22Rv1 (cell line): ENCODE measurements at regions not wholly inside any gene's neighbourhood (a gene's known extent, or its start where the extent isn't known, plus 50 kb on each side); places are given as distances from the start of the nearest gene placed in this dataset.

Experiments
- H3K27ac ChIP-seq: fragments of 450-650 bp; 2 replicates; pipeline ENCODE4 v1.5.1; 2017
- ZFX ChIP-seq: fragments of 450-650 bp; IDR thresholded peaks from 2 replicates; pipeline ENCODE4 v1.6.1; 2017; ENCODE audit warnings: antibody characterized with exemption, borderline replicate concordance
- TF ChIP-seq, protein P1 (sequence below): fragments of 450-650 bp; IDR thresholded peaks from 2 replicates; pipeline ENCODE4 v1.5.1; 2017; ENCODE audit warnings: mild to moderate bottlenecking

DNA sequence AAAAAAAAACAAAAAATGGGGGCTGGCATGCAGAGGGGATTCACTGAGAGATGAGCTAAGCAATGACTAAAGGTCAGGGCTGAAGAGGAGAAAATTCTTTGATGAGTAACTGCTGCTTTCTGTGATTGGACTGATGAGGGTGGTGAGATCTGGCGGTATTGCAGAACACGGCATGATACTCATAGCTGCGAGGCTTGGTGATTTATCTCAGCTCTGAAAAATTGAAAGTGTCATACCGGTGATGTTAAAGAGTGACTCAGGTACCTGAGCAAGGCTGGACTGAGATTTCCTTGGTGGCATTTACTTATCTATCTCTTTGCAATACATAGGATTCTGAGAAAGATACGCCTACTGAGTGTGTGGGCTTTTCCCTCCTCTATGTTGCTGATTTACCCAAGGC is 204.1 kb upstream of the DDX53 start:
- TF ChIP-seq, protein P1, sequence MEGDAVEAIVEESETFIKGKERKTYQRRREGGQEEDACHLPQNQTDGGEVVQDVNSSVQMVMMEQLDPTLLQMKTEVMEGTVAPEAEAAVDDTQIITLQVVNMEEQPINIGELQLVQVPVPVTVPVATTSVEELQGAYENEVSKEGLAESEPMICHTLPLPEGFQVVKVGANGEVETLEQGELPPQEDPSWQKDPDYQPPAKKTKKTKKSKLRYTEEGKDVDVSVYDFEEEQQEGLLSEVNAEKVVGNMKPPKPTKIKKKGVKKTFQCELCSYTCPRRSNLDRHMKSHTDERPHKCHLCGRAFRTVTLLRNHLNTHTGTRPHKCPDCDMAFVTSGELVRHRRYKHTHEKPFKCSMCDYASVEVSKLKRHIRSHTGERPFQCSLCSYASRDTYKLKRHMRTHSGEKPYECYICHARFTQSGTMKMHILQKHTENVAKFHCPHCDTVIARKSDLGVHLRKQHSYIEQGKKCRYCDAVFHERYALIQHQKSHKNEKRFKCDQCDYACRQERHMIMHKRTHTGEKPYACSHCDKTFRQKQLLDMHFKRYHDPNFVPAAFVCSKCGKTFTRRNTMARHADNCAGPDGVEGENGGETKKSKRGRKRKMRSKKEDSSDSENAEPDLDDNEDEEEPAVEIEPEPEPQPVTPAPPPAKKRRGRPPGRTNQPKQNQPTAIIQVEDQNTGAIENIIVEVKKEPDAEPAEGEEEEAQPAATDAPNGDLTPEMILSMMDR = no peak
- no peak for TF ChIP-seq ZFX
- no peak overlapping the region for H3K27ac ChIP-seq

DNA sequence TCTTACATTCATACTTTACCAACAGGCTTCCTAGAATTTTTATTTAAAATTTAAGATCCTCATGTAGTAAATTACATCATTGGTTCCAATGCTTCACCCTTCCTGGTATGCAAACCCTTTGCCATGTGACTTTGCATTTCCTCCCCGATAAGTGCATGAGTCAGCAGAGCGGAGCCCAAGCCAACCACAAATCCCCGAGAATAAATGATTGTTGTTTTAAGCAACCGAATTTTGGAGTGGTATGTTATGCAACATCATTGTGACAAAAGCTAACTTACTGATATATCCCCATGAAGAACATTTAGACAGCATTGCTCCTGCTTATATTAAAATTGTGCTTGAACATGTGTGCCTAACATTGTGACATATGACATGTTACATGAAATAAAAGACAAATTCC is 199.4 kb upstream of the DDX53 start:
- TF ChIP-seq ZFX = no peak
- TF ChIP-seq, protein P1 = no peak
- no peak overlapping the region for H3K27ac ChIP-seq

DNA sequence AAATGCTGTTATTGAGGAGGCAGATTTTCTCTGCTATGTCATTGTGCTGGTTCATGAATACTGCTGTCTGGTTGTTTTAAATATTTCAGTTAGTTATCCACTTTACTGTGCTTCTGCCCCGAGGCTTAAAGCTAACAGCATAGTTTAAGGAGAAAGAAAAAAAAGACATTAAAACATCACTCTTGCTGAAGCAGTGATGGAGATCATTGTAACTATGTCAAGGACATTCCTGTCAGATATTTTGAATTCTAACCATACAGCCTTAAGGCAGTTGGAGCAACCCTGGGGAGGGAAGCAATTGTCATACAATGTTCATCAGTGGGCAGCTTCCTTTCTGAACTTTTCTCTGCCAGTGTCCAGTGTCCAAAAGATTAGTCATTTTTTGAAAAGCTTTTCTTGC is 199.0 kb upstream of the DDX53 start:
- TF ChIP-seq ZFX = no peak
- TF ChIP-seq, protein P1 = no peak
- H3K27ac ChIP-seq = no peak overlapping the region

DNA sequence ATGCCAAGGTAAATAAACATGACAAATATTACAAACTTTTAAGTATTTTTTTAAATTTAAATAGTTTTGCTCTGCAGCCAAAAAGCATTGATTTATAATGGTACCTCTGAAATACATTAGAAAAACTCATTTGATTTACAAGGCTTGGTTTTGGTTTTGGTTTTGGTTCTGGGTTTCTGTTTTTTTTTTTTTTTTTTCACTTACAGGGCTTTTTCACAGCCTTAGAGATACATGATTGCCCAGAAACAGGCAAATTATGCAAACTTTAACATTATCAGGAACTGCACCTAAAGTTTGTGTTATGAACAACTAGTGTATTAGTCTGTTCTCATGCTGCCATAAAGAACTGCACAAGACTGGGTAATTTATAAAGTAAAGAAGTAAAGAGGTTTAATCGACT is 196.4 kb upstream of the DDX53 start:
- no peak overlapping the region for H3K27ac ChIP-seq
- no peak for TF ChIP-seq ZFX
- TF ChIP-seq, protein P1 = no peak

DNA sequence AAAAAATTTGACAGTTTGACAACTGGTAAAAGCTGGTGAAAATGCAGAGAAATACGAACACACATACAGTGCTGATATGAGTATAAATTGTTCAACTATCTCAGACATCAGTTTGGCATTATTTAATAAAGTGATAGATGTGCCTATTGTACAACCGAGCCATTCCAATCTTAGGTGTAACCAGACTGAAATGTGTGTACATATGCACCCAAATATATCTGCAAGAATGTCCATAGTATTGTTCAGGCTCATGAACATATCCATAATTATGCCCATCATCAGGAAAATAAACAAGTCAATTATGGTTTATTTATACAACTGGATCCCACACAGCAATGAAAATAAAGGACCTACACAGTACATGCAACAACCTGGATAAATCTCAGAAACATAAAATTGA is 188.9 kb upstream of the DDX53 start:
- H3K27ac ChIP-seq = no peak overlapping the region
- TF ChIP-seq, protein P1 = no peak
- TF ChIP-seq ZFX = no peak

DNA sequence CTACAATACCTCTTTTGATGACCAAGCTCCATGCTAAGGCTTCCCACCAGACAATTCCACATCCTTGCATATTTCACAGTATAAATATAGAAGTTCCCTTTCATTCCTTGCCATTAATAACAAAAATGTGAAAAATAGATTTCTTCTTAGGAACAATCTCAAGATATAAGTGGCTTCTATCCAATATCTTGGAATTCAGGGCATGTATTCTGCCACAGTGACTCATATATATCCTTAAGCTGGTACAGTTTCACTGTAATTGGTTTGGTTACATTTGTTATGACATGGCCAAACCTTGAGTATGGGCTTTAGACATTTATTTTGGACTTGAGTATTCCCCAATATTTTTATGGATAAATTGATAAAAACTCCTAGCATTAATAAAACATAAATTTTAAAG is 181.7 kb upstream of the DDX53 start:
- TF ChIP-seq, protein P1 = no peak
- no peak for TF ChIP-seq ZFX
- no peak overlapping the region for H3K27ac ChIP-seq

DNA sequence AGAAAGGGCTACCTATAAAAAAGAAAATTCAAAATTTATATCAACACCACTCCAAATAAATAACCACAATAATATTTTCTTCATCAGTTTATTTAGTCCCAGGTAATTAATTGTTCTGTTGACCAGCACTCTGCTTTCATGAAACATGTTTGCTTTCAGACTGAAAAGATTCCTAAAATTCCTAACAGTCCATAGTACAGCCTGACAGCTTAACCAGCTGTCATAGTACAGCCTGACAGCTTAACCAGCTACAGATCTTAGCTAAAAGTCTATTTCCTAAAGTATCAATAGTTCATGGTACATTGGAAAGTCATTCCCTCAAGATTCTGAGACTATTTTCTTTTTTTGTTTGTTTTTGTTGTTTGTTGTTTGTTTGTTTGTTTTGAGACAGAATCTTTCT is 144.1 kb upstream of the DDX53 start:
- H3K27ac ChIP-seq = no peak overlapping the region
- TF ChIP-seq, protein P1 = no peak
- no peak for TF ChIP-seq ZFX
